K562 (cell line): ENCODE measurements at regions not wholly inside any gene's neighbourhood (a gene's known extent, or its start where the extent isn't known, plus 50 kb on each side); places are given as distances from the start of the nearest gene placed in this dataset.

ENCODE experiments used
- FOSL1 ChIP-seq: fragments of 200-800 bp; sonication (Bioruptor generic); conservative IDR thresholded peaks from 2 replicates; pipeline ENCODE4 v1.6.1; 2016; ENCODE audit warnings: missing genetic modification characterization, missing compliant biosample characterization
- POLR2AphosphoS5 ChIP-seq: IDR thresholded peaks from 2 replicates; pipeline ENCODE4 v1.6.1; 2011; ENCODE audit warnings: mild to moderate bottlenecking, low read depth, low read length, moderate library complexity; ENCODE audit not compliant: control insufficient read depth, insufficient read depth
- RAD21 ChIP-seq, 2 experiments: fragments of 250-450 bp in 1 of 2; fragments of 450-650 bp in 1 of 2; sonication (Bioruptor Pico) in 1 of 2; formaldehyde crosslinking in 1 of 2; IDR thresholded peaks in 1 of 2; conservative IDR thresholded peaks in 1 of 2; 2 replicates each; pipeline versions ENCODE4 v1.4.0 to v1.8.0; 2020 to 2022; ENCODE audit warnings: mild to moderate bottlenecking in 2 of 2, moderate library complexity in 1 of 2
- ZBTB49 ChIP-seq: sonication (generic); formaldehyde crosslinking; IDR thresholded peaks from 2 replicates; pipeline ENCODE4 v1.8.0; 2022; ENCODE audit warnings: missing genetic modification reagents, mild to moderate bottlenecking, borderline replicate concordance
- ZNF609 ChIP-seq: sonication (generic); formaldehyde crosslinking; IDR thresholded peaks from 2 replicates; pipeline ENCODE4 v1.8.1; 2023; ENCODE audit warnings: missing genetic modification reagents, mild to moderate bottlenecking, borderline replicate concordance
- TF ChIP-seq, protein P1 (sequence below), 2 experiments: fragments of 450-650 bp in 1 of 2; sonication (generic) in 1 of 2; formaldehyde crosslinking in 1 of 2; IDR thresholded peaks; 2 replicates each; pipeline versions ENCODE4 v1.7.1 to v1.9.0; 2016 to 2022; ENCODE audit warnings: inconsistent platforms in 1 of 2, mild to moderate bottlenecking in 1 of 2, missing genetic modification reagents in 1 of 2

- TF ChIP-seq, protein P1, sequence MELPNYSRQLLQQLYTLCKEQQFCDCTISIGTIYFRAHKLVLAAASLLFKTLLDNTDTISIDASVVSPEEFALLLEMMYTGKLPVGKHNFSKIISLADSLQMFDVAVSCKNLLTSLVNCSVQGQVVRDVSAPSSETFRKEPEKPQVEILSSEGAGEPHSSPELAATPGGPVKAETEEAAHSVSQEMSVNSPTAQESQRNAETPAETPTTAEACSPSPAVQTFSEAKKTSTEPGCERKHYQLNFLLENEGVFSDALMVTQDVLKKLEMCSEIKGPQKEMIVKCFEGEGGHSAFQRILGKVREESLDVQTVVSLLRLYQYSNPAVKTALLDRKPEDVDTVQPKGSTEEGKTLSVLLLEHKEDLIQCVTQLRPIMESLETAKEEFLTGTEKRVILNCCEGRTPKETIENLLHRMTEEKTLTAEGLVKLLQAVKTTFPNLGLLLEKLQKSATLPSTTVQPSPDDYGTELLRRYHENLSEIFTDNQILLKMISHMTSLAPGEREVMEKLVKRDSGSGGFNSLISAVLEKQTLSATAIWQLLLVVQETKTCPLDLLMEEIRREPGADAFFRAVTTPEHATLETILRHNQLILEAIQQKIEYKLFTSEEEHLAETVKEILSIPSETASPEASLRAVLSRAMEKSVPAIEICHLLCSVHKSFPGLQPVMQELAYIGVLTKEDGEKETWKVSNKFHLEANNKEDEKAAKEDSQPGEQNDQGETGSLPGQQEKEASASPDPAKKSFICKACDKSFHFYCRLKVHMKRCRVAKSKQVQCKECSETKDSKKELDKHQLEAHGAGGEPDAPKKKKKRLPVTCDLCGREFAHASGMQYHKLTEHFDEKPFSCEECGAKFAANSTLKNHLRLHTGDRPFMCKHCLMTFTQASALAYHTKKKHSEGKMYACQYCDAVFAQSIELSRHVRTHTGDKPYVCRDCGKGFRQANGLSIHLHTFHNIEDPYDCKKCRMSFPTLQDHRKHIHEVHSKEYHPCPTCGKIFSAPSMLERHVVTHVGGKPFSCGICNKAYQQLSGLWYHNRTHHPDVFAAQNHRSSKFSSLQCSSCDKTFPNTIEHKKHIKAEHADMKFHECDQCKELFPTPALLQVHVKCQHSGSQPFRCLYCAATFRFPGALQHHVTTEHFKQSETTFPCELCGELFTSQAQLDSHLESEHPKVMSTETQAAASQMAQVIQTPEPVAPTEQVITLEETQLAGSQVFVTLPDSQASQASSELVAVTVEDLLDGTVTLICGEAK (IDR thresholded peaks at IDR 0.05): no peak
- TF ChIP-seq, protein P1 (CRISPR knock-in tag; IDR thresholded peaks at IDR 0.05): no peak
- TF ChIP-seq POLR2AphosphoS5 (no peak), RAD21 (CRISPR knock-in tag; conservative IDR thresholded peaks at IDR 0.05 in 1 of 2, IDR thresholded peaks at IDR 0.05 in 1 of 2) (no peak), FOSL1 (no peak), ZNF609 (CRISPR knock-in tag) (no peak), ZBTB49 (no peak)
These were observed 193.4 kb upstream of the ZNF32 start (continued) for GRCh38 chr10:43842072-43842471.
